ENCODE measurements at regions not wholly inside any gene's neighbourhood (a gene's known extent, or its start where the extent isn't known, plus 50 kb on each side); places are given as distances from the start of the nearest gene placed in this dataset.

DNA sequence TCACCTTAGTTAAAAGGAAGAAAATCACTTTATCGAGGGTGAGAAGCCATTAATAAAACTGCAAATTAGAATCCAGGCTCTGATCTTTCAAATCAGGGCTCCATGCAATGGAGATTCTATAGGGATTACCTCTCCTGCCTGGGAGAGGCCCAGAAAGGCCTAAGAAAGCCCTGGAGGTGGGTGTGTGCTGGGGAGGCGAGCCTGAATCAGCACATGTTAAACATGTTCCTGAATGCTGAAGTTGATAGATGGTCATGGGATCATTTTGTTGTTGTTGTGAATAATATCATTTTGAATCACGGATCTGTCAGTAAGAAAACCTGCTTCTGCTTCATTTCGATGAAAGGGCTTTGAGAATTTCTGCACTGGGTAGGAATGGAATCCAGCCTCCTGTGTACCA, 254.3 kb downstream of the ACKR3 start (continued):
- TF ChIP-seq ATF2 (IDR thresholded peaks at IDR 0.05; ENCODE audit: low read length) (no peak), BACH1 (IDR thresholded peaks at IDR 0.05; ENCODE audit: low read length) (no peak), HDAC2 (IDR thresholded peaks at IDR 0.05; ENCODE audit: borderline replicate concordance in 1 of 2, low read depth in 2 of 2, low read length in 2 of 2) (no peak), KDM5A (IDR thresholded peaks at IDR 0.05; ENCODE audit: low read length) (no peak), BCL11A (IDR thresholded peaks at IDR 0.05; ENCODE audit: low read depth in 2 of 2, low read length in 2 of 2) (no peak)

Measured in H1 (cell line).